Naive thymus-derived CD8-positive, alpha-beta T cell (primary cell): ENCODE measurements at regions not wholly inside any gene's neighbourhood (a gene's known extent, or its start where the extent isn't known, plus 50 kb on each side); places are given as distances from the start of the nearest gene placed in this dataset.

Experiments
- ATAC-seq, 2 donors: fragments of 150-1000 bp; cut with Tn5 transposase in 1 of 2; sonication (Bioruptor Pico), chemical (Tn5 transposase) in 1 of 2; 1 replicate in 1 of 2; 2 replicates in 1 of 2; pipeline ENCODE4 v1.10.0; 2021; ENCODE audit warnings: mild to moderate bottlenecking in 2 of 2, moderate library complexity in 2 of 2
- POLR2A ChIA-PET: fragments of 350-600 bp; sonication (Branson Sonifier 250); formaldehyde crosslinking; loops from one replicate; lab custom pipeline; 2021; ENCODE audit warnings: antibody characterized with exemption; lab: Charles Lee
- DNase-seq, 10 donors: peaks; one replicate each; pipeline versions ENCODE4 v3.0.0 to v3.0.0-alpha.2; 2020 to 2022
- H3K27ac Mint-ChIP-seq, 10 donors: one replicate each; pipeline ENCODE4 v1.8.0; 2020 to 2022; ENCODE audit warnings: mild to moderate bottlenecking in 10 of 10, mixed read lengths in 10 of 10, moderate library complexity in 4 of 10, inconsistent platforms in 1 of 10
- H3K27me3 Mint-ChIP-seq, 5 donors: one replicate each; pipeline ENCODE4 v1.8.0; 2021 to 2022; ENCODE audit warnings: mixed read lengths in 5 of 5
- H3K36me3 Mint-ChIP-seq, 3 donors: one replicate each; pipeline ENCODE4 v1.8.0; 2020 to 2022; ENCODE audit warnings: mixed read lengths in 3 of 3, mild to moderate bottlenecking in 2 of 3, inconsistent platforms in 1 of 3
- H3K4me1 Mint-ChIP-seq, 4 donors: one replicate each; pipeline ENCODE4 v1.8.0; 2021 to 2022; ENCODE audit warnings: mixed read lengths in 4 of 4
- H3K4me3 Mint-ChIP-seq, 10 donors: one replicate each; pipeline ENCODE4 v1.8.0; 2020 to 2022; ENCODE audit warnings: mild to moderate bottlenecking in 10 of 10, mixed read lengths in 10 of 10, moderate library complexity in 6 of 10, inconsistent platforms in 1 of 10
- H3K9me3 Mint-ChIP-seq, 9 donors: one replicate each; pipeline ENCODE4 v1.8.0; 2020 to 2022; ENCODE audit warnings: mixed read lengths in 9 of 9, mild to moderate bottlenecking in 3 of 9, inconsistent platforms in 1 of 9, moderate library complexity in 1 of 9

DNA sequence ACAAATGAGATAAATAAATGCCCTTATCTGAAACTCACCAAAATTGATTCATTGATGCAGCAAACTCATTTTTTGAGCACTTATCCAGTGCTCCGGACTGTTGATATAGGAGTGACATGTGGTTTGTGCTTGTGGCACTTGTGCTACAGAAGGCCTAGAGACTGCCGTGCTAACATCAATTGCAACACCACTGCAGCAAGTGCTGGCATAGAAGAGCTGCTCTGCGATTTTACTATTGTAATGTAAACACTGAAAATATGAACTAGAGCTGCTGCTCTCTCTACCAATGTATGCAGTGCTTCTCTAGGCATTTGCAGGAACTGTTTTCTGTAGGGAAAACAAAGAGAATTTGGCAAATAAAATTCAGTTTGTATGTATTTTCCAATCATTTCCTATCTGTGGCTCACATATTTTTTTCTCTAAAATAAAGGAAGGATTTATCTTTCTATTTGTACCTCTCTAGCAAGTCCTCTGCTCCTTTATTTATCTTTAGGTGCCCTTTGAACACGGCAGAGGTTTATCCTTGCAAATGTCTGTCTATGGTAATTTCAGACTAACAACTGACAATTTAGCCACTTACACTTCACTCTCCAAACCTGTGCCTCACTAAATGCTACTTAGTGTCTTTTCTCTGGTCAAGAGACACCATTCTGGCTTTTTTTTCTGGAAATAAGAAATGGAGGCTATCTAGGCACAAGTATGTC, 409.5 kb upstream of the ADGRL2 start:
- no peaks in the 10 kb centered on the region for H3K36me3 Mint-ChIP-seq
- H3K27ac Mint-ChIP-seq: no peak overlapping the region
- no peaks in the 10 kb centered on the region for H3K27me3 Mint-ChIP-seq
- POLR2A ChIA-PET: no interaction called here
- DNase-seq (no peak), ATAC-seq (no peak)
- H3K4me3 Mint-ChIP-seq: no peak overlapping the region
- no peaks in the 10 kb centered on the region for H3K4me1 Mint-ChIP-seq
- H3K9me3 Mint-ChIP-seq: peaks cover 0 to 18% (median 0%) of the 10 kb centered on the region in 9 donors

DNA sequence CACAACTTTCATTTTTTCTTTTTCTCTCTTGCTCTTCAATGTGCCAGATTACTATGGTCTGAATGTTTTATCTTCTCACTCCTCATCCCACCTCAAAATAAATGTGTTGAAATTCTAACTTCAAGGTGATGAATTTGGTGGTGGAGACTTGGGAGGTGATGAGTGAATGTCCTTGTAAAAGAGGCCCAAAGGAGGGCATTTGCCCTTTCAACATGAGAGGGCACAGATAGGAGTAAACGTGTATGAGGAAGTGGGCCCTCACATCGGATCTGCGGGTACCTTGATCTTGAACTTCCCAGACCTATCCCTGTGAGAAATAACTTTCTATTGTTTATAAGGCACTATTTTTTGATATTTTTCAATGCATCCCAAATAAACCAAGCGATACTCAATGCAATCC, 412.3 kb upstream of the ADGRL2 start:
- Mint-ChIP-seq H3K4me1 (no peaks in the 10 kb centered on the region), H3K27me3 (no peaks in the 10 kb centered on the region), H3K27ac (no peak overlapping the region), H3K4me3 (no peak overlapping the region), H3K9me3 (peaks cover 0 to 8% (median 0%) of the 10 kb centered on the region in 9 donors), H3K36me3 (no peaks in the 10 kb centered on the region)
- ATAC-seq (no peak), DNase-seq (no peak)
- POLR2A ChIA-PET: no interaction called here

DNA sequence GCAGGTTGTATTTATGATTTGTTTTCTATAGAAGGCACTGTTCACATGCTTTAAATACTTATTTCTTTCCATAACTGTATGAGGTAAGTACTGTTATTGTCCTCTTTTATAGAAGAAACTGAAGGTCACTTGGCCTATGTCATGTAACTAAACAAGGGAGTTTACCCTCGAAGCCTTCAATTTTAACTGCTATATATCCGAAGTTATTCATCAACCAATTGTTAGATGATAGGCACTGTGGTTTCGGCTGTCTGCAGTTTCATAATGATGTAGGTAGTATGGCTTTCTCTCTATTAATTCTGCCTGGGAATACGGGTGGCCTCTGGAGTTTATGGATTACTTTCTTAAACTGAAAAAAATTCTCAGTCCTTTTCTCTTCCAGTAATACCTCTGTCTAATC, 413.3 kb upstream of the ADGRL2 start:
- Mint-ChIP-seq H3K4me3 (no peak overlapping the region), H3K36me3 (no peaks in the 10 kb centered on the region), H3K4me1 (no peaks in the 10 kb centered on the region), H3K27ac (no peak overlapping the region), H3K9me3 (peaks cover 0 to 8% (median 0%) of the 10 kb centered on the region in 9 donors), H3K27me3 (no peaks in the 10 kb centered on the region)
- ATAC-seq (no peak), DNase-seq (no peak)
- POLR2A ChIA-PET: no interaction called here

DNA sequence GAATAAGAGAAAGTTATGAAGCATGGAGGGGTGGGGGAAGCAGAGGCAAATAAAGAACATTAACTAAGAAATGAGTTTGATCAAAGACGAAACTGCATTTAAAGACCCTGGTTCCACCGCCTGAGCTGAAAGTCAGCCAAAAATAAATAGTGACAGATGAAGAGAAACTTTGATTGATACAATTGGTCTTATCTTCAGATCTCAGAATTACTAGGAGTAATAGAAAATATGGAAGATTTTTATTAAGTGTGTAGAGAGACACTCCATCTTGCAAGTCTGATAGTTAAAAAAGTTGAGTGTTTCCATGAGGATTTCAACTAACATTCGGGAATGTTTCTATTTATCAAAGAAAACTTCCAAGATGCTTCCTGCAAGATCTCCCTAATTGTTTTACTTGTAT, 418.2 kb upstream of the ADGRL2 start:
- Mint-ChIP-seq H3K36me3 (no peaks in the 10 kb centered on the region), H3K27me3 (no peaks in the 10 kb centered on the region), H3K27ac (no peak overlapping the region), H3K9me3 (peaks cover 0 to 9% (median 1%) of the 10 kb centered on the region in 9 donors), H3K4me1 (no peaks in the 10 kb centered on the region), H3K4me3 (no peak overlapping the region)
- no peak for ATAC-seq
- DNase-seq: no peak
- POLR2A ChIA-PET: no interaction called here

DNA sequence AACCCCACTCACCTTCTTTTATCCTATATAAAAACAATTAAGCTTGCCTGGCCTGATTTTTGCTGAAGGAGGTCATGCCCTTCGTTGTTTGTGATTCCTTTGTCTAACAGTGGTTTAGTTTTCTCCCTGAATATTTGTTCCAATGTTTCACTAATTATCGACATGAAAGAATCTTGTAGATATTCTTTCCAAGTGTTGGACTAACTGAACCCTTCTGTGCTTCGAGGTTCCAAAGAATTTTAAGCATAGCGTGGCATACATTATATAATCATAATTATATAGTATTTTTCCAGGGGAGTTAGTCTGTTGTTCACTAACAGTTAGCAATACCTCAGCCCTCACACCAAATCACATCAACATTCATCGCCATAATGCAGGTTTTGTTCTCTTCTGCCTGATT, 418.9 kb upstream of the ADGRL2 start:
- ATAC-seq (no peak), DNase-seq (no peak)
- POLR2A ChIA-PET: no interaction called here
- Mint-ChIP-seq H3K4me1 (no peaks in the 10 kb centered on the region), H3K27me3 (no peaks in the 10 kb centered on the region), H3K36me3 (no peaks in the 10 kb centered on the region), H3K4me3 (no peak overlapping the region), H3K9me3 (peaks cover 0 to 9% (median 1%) of the 10 kb centered on the region in 9 donors), H3K27ac (no peak overlapping the region)

DNA sequence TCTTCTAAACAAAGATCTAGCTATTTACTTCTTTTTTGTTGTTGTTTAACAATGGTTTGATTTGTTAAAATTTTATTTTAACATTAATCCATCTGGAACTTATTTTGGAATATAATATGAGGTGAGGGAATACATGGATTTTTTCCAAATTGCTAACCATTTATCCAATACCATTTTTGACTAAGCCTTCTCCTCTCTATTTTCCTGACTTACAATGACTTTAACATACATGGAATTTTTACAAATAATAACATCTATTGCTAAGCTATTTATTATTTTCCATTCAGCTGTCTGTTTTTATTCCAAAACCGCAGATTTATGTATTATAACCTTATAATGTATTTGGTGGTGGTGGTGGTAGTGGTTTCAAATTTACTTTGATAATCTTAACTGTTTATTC, 420.3 kb upstream of the ADGRL2 start:
- H3K9me3 Mint-ChIP-seq: peaks cover 0 to 9% (median 1%) of the 10 kb centered on the region in 9 donors
- no peaks in the 10 kb centered on the region for H3K4me1 Mint-ChIP-seq
- H3K27ac Mint-ChIP-seq: no peak overlapping the region
- H3K4me3 Mint-ChIP-seq: no peak overlapping the region
- POLR2A ChIA-PET: no interaction called here
- H3K27me3 Mint-ChIP-seq: no peaks in the 10 kb centered on the region
- ATAC-seq (no peak), DNase-seq (no peak)
- H3K36me3 Mint-ChIP-seq: no peaks in the 10 kb centered on the region

DNA sequence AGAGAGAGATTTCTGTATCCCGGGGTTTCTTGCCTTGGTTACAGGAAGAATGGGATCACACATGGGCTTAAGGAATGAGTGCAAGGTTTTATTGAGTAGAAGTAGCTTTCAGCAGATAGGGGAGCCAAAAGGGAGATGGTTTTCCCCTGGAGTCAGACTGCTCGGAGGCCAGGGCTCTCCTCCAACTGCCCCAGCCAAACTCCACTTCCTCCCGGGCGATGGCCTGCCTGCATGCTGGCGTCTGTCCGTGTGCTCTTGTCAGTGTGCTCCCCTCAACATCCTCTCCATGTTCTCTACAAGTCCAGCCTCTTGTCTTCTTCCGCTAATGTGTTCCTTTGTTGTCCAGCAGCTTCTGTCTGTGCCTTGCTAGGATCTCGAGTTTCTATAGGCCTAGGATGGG, 421.3 kb upstream of the ADGRL2 start:
- peaks cover 0 to 9% (median 1%) of the 10 kb centered on the region in 9 donors for H3K9me3 Mint-ChIP-seq
- H3K36me3 Mint-ChIP-seq: no peaks in the 10 kb centered on the region
- H3K4me1 Mint-ChIP-seq: no peaks in the 10 kb centered on the region
- no peak for ATAC-seq
- no peak for DNase-seq
- no peak overlapping the region for H3K4me3 Mint-ChIP-seq
- no peaks in the 10 kb centered on the region for H3K27me3 Mint-ChIP-seq
- H3K27ac Mint-ChIP-seq: no peak overlapping the region
- POLR2A ChIA-PET: no interaction called here

DNA sequence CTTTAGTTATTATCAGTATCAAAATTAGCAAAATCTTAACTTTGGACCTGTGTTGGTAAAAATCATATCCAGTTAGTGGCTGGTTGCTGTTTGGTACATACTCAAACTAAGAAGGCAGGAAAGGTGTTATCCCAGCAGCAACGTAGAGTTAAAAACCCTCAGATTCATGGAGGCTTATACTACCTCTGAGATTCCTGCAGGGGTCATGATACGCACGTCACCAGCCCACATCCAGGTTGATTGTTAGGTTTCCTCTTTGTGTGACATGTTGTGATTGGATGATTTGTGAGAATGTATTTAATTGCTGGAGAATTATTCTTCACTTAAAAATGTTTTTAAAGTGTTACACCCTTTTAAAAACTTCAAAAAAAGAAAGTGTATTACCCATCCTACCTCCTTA, 423.3 kb upstream of the ADGRL2 start:
- no peaks in the 10 kb centered on the region for H3K4me1 Mint-ChIP-seq
- H3K27me3 Mint-ChIP-seq: no peaks in the 10 kb centered on the region
- H3K9me3 Mint-ChIP-seq: peaks cover 0 to 13% (median 2%) of the 10 kb centered on the region in 9 donors
- H3K27ac Mint-ChIP-seq: no peak overlapping the region
- DNase-seq (no peak), ATAC-seq (no peak)
- no peaks in the 10 kb centered on the region for H3K36me3 Mint-ChIP-seq
- no peak overlapping the region for H3K4me3 Mint-ChIP-seq
- POLR2A ChIA-PET: no interaction called here

DNA sequence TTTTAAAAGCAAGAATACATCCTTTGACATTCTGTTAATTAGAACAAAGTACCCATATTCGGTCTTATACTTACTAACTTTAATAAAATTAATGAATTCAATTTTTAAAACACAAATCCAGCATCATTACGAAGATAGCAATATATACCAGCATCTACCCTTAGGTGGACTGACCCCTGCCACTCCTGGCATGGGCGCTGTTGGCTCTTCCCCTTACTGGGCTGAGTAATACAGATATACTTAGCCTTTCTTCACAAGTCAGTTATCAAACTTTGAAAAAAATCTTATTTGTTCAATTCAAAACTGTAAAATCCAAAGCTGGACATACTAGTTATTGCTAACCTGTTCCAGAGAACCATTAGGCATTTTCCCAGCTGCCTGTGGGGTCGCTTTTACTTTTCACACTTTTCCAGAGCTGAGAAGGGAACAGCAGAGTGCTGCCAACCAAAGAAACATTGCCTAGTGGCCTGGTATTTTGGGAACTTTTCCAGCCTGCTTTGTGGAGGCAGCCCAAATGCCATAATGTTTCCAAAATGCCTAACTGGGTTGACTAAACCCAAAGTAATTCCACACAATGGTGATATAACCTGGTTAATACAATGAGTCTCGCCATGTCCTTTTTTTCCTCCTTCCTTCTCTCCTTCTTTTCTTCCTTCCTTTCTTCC, 424.7 kb upstream of the ADGRL2 start:
- Mint-ChIP-seq H3K27me3 (no peaks in the 10 kb centered on the region), H3K4me3 (no peak overlapping the region), H3K27ac (no peak overlapping the region), H3K9me3 (peaks cover 0 to 8% (median 2%) of the 10 kb centered on the region in 9 donors), H3K4me1 (no peaks in the 10 kb centered on the region), H3K36me3 (no peaks in the 10 kb centered on the region)
- ATAC-seq: no peak
- POLR2A ChIA-PET: no interaction called here
- no peak for DNase-seq

DNA sequence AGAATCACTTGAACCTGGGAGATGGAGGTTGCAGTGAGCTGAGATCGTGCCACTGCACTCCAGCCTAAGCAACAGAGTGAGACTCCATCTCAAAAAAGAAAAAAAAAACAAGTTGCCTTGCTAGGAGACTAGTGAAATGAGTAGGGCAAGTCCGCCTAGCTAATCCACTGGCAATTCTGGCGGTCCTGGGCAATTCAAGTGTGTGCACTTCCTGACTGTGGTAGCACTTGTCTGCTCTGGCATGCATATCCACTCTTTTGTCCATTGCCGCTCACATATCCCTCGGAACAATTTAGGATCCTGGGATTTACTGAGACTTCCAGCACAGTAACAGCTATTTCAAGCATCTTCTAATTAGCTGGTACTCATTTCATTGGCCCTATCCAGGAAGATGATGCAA, 426.3 kb upstream of the ADGRL2 start:
- Mint-ChIP-seq H3K9me3 (peaks cover 0 to 8% (median 0%) of the 10 kb centered on the region in 9 donors), H3K4me3 (no peak overlapping the region), H3K27ac (no peak overlapping the region), H3K27me3 (no peaks in the 10 kb centered on the region), H3K36me3 (no peaks in the 10 kb centered on the region), H3K4me1 (no peaks in the 10 kb centered on the region)
- POLR2A ChIA-PET: no interaction called here
- ATAC-seq: no peak
- DNase-seq: no peak

DNA sequence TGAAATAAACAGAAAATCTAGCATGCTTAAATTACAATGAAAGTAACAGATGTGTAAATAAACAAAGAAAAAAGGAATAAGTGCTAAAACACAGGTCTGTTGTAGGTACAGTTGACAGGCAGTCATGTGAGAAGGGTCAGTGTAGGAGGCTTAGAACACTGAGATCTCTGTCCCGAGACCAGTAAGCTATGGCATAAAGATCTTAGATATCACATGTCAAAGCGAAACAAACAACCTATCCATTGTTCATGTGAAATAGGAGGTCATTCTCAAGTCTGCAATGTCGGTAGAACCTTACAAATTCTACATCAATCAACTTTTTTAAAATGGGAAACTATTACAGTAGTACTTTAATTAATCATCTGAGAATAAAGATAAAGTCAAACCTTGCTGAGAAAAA, 428.9 kb upstream of the ADGRL2 start:
- Mint-ChIP-seq H3K27me3 (no peaks in the 10 kb centered on the region), H3K4me1 (no peaks in the 10 kb centered on the region)
- no peak for ATAC-seq

DNA sequence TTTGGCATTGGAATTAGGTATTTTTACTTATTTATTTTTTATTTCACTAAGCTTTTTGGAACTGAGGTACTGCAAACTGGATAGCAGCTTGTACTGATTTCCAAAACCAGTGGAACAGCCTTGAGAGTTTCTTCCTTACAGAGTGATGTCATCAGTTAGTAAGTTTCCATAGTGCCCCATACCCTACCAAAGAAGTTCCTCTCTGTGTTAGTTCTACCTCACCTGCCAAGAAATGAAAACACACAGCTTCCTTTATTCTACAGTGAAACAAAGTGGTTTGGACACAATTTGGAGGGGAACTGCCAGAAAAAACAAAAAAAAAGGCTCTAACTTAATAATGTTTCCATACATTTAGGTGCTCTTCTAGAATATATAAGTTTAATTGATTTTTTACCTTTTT, 430.9 kb upstream of the ADGRL2 start:
- no peak for DNase-seq
- no peaks in the 10 kb centered on the region for H3K27me3 Mint-ChIP-seq
- H3K27ac Mint-ChIP-seq: no peak overlapping the region
- peaks cover 0 to 15% (median 4%) of the 10 kb centered on the region in 9 donors for H3K9me3 Mint-ChIP-seq
- no peak overlapping the region for H3K4me3 Mint-ChIP-seq
- POLR2A ChIA-PET: no interaction called here
- no peaks in the 10 kb centered on the region for H3K36me3 Mint-ChIP-seq
- ATAC-seq: no peak
- no peaks in the 10 kb centered on the region for H3K4me1 Mint-ChIP-seq

More for the DNA sequence above, 428.9 kb upstream of the ADGRL2 start:
- Mint-ChIP-seq H3K4me3 (no peak overlapping the region), H3K9me3 (peaks cover 0 to 10% (median 4%) of the 10 kb centered on the region in 9 donors), H3K27ac (no peak overlapping the region), H3K36me3 (no peaks in the 10 kb centered on the region)
- POLR2A ChIA-PET: no interaction called here
- DNase-seq: no peak

DNA sequence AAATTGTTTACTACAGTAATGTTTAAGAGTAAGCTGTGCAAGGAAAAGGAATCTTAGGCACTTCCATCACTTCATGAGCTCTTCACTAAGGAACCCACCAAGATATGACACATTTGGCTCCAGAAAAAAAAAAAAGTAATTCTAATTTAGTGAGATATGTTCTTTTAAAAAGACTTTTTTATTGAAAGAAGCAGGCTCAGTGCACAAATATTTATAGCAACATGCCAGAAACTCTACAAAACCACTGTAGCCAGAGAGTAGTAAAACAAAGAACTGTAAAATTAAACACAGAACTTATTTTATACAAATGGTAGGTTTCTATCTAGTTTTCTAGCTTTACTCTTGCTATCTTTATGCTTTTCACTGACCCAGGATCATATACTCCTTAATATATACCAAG, 434.6 kb upstream of the ADGRL2 start:
- peaks cover 0 to 10% (median 4%) of the 10 kb centered on the region in 9 donors for H3K9me3 Mint-ChIP-seq
- no peaks in the 10 kb centered on the region for H3K36me3 Mint-ChIP-seq
- no peak for ATAC-seq
- POLR2A ChIA-PET: no interaction called here
- no peak overlapping the region for H3K27ac Mint-ChIP-seq
- no peak for DNase-seq
- H3K27me3 Mint-ChIP-seq: no peaks in the 10 kb centered on the region
- H3K4me3 Mint-ChIP-seq: no peak overlapping the region
- H3K4me1 Mint-ChIP-seq: no peaks in the 10 kb centered on the region

DNA sequence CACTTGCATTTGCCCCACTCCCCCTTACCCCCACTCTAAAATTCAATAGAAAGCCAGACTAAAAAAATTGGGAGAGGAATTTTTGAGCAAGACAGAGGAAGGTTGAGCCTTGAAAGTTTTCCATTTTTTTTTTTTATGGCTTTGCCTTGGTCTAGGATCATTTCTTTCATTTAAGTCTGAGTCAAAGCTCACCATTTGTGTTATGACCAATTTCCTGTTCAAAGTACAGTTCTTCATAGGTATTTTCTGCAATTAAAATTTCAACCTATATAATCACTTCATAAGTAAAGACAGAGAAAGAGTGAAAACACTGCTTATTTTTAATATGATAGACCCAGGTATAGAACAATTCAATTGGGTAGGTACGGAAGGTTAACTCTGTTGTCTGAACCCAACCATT, 436.6 kb upstream of the ADGRL2 start:
- Mint-ChIP-seq H3K36me3 (no peaks in the 10 kb centered on the region), H3K9me3 (peaks cover 0 to 13% (median 4%) of the 10 kb centered on the region in 9 donors), H3K27ac (no peak overlapping the region), H3K4me3 (no peak overlapping the region), H3K27me3 (no peaks in the 10 kb centered on the region), H3K4me1 (no peaks in the 10 kb centered on the region)
- DNase-seq: no peak
- no peak for ATAC-seq
- POLR2A ChIA-PET: no interaction called here
